Activated CD4-positive, alpha-beta T cell treated with anti-CD3 and anti-CD28 coated beads, Interleukin-2, amount 10 ng/mL, durations not matched to agents 7 days and 5 days (primary cell): ENCODE measurements at regions not wholly inside any gene's neighbourhood (a gene's known extent, or its start where the extent isn't known, plus 50 kb on each side); places are given as distances from the start of the nearest gene placed in this dataset.

Experiments
- CTCF ChIA-PET: fragments of 350-600 bp; sonication (Branson Sonifier 250); formaldehyde crosslinking; loops from one replicate; lab custom pipeline; 2021; ENCODE audit warnings: antibody characterized with exemption; lab: Charles Lee
- POLR2A ChIA-PET: fragments of 350-600 bp; sonication (Branson Sonifier 250); formaldehyde crosslinking; loops from one replicate; lab custom pipeline; 2021; ENCODE audit warnings: antibody characterized with exemption; lab: Charles Lee
- DNase-seq: peaks from one replicate; pipeline ENCODE4 v3.0.0-alpha.2; 2020
- H3K27ac Mint-ChIP-seq: one replicate; pipeline ENCODE4 v1.8.0; 2021; ENCODE audit warnings: mild to moderate bottlenecking, moderate library complexity, mixed read lengths
- H3K27me3 Mint-ChIP-seq: one replicate; pipeline ENCODE4 v1.8.0; 2021; ENCODE audit warnings: mixed read lengths
- H3K36me3 Mint-ChIP-seq: one replicate; pipeline ENCODE4 v1.8.0; 2021; ENCODE audit warnings: low read depth, mixed read lengths
- H3K4me1 Mint-ChIP-seq: one replicate; pipeline ENCODE4 v1.8.0; 2021; ENCODE audit warnings: mixed read lengths
- H3K4me3 Mint-ChIP-seq: one replicate; pipeline ENCODE4 v1.8.0; 2021; ENCODE audit warnings: mild to moderate bottlenecking, moderate library complexity, mixed read lengths
- H3K9me3 Mint-ChIP-seq: one replicate; pipeline ENCODE4 v1.8.0; 2021; ENCODE audit warnings: mixed read lengths

GRCh38 chr5:28499766-28500290 is 1461.4 kb upstream of the CDH9 start:
- ChIA-PET CTCF (no interaction called here), POLR2A (no interaction called here)
- no peaks in the 10 kb centered on the region for H3K4me1 Mint-ChIP-seq
- no peaks in the 10 kb centered on the region for H3K27me3 Mint-ChIP-seq
- no peaks in the 10 kb centered on the region for H3K36me3 Mint-ChIP-seq
- H3K4me3 Mint-ChIP-seq, result no peak overlapping the region
- DNase-seq, result no peak
- H3K9me3 Mint-ChIP-seq, result peaks cover 4% of the 10 kb centered on the region
- no peak overlapping the region for H3K27ac Mint-ChIP-seq

- H3K9me3 Mint-ChIP-seq, result peaks cover 10% of the 10 kb centered on the region
Observed at GRCh38 chr5:28495876-28496275, 1457.5 kb upstream of the CDH9 start.

DNA sequence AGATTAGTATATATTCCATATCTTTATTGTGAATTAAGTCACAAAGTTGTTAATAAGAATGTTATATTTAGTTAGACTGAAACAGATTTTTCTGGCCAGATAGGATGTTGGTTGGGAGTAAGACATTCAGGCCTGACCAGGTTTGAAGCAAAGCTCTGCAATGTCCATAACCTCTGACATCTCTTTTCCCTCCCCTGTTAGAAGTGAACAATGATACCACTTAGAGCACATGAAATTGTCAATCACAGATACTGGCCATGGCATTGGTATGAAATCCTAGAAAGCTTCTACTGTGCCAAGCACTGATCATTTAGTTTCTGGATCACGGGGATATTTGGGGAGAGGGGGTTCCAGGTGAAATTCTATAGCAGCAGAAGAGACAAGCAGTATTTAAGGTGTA is 1455.1 kb upstream of the CDH9 start:
- H3K4me1 Mint-ChIP-seq, result no peaks in the 10 kb centered on the region
- peaks cover 21% of the 10 kb centered on the region for H3K9me3 Mint-ChIP-seq
- DNase-seq, result no peak
- no peaks in the 10 kb centered on the region for H3K27me3 Mint-ChIP-seq
- H3K4me3 Mint-ChIP-seq, result no peak overlapping the region
- no peak overlapping the region for H3K27ac Mint-ChIP-seq
- POLR2A ChIA-PET, result no interaction called here
- no peaks in the 10 kb centered on the region for H3K36me3 Mint-ChIP-seq
- CTCF ChIA-PET, result no interaction called here

More at GRCh38 chr5:28495876-28496275, 1457.5 kb upstream of the CDH9 start:
- Mint-ChIP-seq H3K36me3 (no peaks in the 10 kb centered on the region), H3K4me1 (no peaks in the 10 kb centered on the region), H3K4me3 (no peak overlapping the region), H3K27me3 (no peaks in the 10 kb centered on the region), H3K27ac (no peak overlapping the region)
- ChIA-PET POLR2A (no interaction called here), CTCF (no interaction called here)
- no peak for DNase-seq

GRCh38 chr5:28488752-28489151 is 1450.4 kb upstream of the CDH9 start:
- POLR2A ChIA-PET, result no interaction called here
- Mint-ChIP-seq H3K36me3 (no peaks in the 10 kb centered on the region), H3K27me3 (no peaks in the 10 kb centered on the region), H3K4me3 (no peak overlapping the region), H3K9me3 (peaks cover 14% of the 10 kb centered on the region), H3K4me1 (no peaks in the 10 kb centered on the region), H3K27ac (no peak overlapping the region)
- DNase-seq, result no peak
- CTCF ChIA-PET, result no interaction called here

DNA sequence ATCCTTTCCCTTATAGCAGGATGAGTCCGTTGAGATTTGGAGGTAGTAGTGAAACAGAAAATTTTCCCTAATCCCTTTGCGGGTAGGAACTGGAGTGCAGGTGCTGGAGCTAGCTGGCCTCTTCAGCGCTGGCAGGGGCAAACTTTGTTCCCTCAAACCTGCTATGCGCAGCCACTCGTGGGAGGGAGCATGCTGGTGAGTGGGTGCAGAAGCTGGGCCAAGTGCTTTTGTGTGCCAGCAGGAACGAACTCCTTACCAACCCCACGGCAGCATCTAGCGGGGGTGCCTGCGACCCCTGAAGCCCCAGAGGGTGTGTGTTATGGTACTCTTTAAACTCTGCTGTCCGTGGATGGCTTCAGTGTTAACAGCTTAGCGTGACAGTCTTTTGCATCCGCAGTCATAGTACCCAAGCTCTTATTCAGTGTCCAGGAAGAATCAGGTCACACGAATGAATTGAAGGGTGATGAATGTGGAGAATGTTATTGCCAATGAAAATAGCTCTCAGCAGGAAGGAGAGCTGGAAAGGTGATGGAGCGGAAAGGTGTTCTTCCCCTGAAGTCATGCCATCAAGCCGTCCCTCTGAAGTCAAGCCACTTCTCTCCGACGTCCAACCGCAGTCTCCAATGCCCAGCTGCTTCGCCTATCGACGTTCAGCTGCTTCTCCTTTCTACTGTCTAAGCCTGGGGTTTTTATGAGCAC is 1445.1 kb upstream of the CDH9 start:
- no peaks in the 10 kb centered on the region for H3K36me3 Mint-ChIP-seq
- H3K27ac Mint-ChIP-seq, result no peak overlapping the region
- H3K27me3 Mint-ChIP-seq, result no peaks in the 10 kb centered on the region
- peaks cover 2% of the 10 kb centered on the region for H3K9me3 Mint-ChIP-seq
- H3K4me3 Mint-ChIP-seq, result no peak overlapping the region
- ChIA-PET POLR2A (no interaction called here), CTCF (no interaction called here)
- H3K4me1 Mint-ChIP-seq, result no peaks in the 10 kb centered on the region
- no peak for DNase-seq

DNA sequence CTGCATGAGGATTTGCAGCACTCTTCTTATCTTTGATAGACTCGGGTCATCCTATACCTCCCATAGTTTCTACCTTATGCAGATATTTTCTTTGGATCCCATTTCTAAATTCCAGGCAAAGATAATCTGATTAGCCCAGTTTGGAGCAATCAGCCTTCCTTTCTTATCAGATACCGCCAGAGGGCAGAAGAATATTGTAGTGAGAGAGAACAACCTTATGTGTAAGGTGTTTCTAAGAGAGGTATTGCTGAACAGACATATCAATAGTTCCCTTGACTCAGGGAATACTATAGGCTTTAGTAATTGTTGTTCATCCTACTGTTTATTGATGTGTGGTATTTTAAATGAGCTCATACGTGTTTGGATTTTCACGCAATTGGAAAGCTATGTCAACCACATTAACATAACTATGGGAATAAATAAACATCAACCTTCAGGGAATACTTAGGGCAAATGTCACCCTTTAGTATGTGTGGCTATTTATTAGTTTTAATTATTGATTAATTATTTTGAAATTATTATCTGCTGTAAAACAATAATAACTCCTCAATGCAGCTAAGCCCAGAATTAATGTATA is 1435.2 kb upstream of the CDH9 start:
- Mint-ChIP-seq H3K4me1 (no peaks in the 10 kb centered on the region), H3K9me3 (peaks cover 7% of the 10 kb centered on the region), H3K27me3 (no peaks in the 10 kb centered on the region), H3K36me3 (no peaks in the 10 kb centered on the region), H3K4me3 (no peak overlapping the region), H3K27ac (no peak overlapping the region)
- ChIA-PET CTCF (no interaction called here), POLR2A (no interaction called here)
- DNase-seq, result no peak

GRCh38 chr5:28468166-28468565 is 1429.8 kb upstream of the CDH9 start:
- peaks cover 13% of the 10 kb centered on the region for H3K9me3 Mint-ChIP-seq
- DNase-seq, result no peak
- no peaks in the 10 kb centered on the region for H3K27me3 Mint-ChIP-seq
- no peaks in the 10 kb centered on the region for H3K36me3 Mint-ChIP-seq
- H3K4me1 Mint-ChIP-seq, result no peaks in the 10 kb centered on the region
- no peak overlapping the region for H3K27ac Mint-ChIP-seq
- H3K4me3 Mint-ChIP-seq, result no peak overlapping the region
- ChIA-PET CTCF (no interaction called here), POLR2A (no interaction called here)

DNA sequence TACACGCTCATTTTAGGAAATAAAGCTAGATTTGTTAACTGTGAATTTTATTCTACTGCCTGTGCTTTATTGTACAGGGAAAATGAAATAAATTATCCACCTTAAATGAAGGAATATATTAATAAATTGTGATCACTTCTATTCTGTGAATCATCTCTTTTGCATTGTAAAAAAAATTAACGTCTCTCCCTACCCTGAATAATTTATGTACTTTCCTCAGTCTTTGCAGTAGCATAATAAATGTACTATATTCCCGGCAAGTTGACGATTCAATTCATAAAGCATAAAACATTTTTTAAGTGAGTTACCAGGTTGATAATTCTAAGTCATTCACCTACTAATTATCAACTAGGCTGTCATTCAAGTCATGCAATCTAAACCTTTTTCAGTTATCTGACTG is 1425.3 kb upstream of the CDH9 start:
- no peak overlapping the region for H3K27ac Mint-ChIP-seq
- DNase-seq, result no peak
- POLR2A ChIA-PET, result no interaction called here
- H3K4me1 Mint-ChIP-seq, result no peaks in the 10 kb centered on the region
- CTCF ChIA-PET, result no interaction called here
- H3K9me3 Mint-ChIP-seq, result peaks cover 17% of the 10 kb centered on the region
- no peak overlapping the region for H3K4me3 Mint-ChIP-seq
- H3K27me3 Mint-ChIP-seq, result no peaks in the 10 kb centered on the region
- no peaks in the 10 kb centered on the region for H3K36me3 Mint-ChIP-seq

GRCh38 chr5:28451483-28451882 is 1413.1 kb upstream of the CDH9 start:
- no peak for DNase-seq
- ChIA-PET POLR2A (no interaction called here), CTCF (no interaction called here)
- H3K9me3 Mint-ChIP-seq, result peaks cover 12% of the 10 kb centered on the region
- H3K36me3 Mint-ChIP-seq, result no peaks in the 10 kb centered on the region
- no peaks in the 10 kb centered on the region for H3K27me3 Mint-ChIP-seq
- H3K4me3 Mint-ChIP-seq, result no peak overlapping the region
- H3K27ac Mint-ChIP-seq, result no peak overlapping the region
- H3K4me1 Mint-ChIP-seq, result no peaks in the 10 kb centered on the region

GRCh38 chr5:28450997-28451396 is 1412.6 kb upstream of the CDH9 start:
- CTCF ChIA-PET, result no interaction called here
- Mint-ChIP-seq H3K4me1 (no peaks in the 10 kb centered on the region), H3K9me3 (peaks cover 12% of the 10 kb centered on the region), H3K27me3 (no peaks in the 10 kb centered on the region), H3K36me3 (no peaks in the 10 kb centered on the region), H3K4me3 (no peak overlapping the region), H3K27ac (no peak overlapping the region)
- POLR2A ChIA-PET, result no interaction called here
- DNase-seq, result no peak

- ChIA-PET CTCF (no interaction called here), POLR2A (no interaction called here)
- Mint-ChIP-seq H3K27ac (no peak overlapping the region), H3K36me3 (no peaks in the 10 kb centered on the region), H3K27me3 (no peaks in the 10 kb centered on the region), H3K9me3 (peaks cover 15% of the 10 kb centered on the region), H3K4me1 (no peaks in the 10 kb centered on the region), H3K4me3 (no peak overlapping the region)
- no peak for DNase-seq
Observed at GRCh38 chr5:28448791-28449190, 1410.4 kb upstream of the CDH9 start.

- no peak for DNase-seq
- POLR2A ChIA-PET, result no interaction called here
- no peaks in the 10 kb centered on the region for H3K27me3 Mint-ChIP-seq
- peaks cover 16% of the 10 kb centered on the region for H3K9me3 Mint-ChIP-seq
- H3K27ac Mint-ChIP-seq, result no peak overlapping the region
- no peaks in the 10 kb centered on the region for H3K4me1 Mint-ChIP-seq
- H3K36me3 Mint-ChIP-seq, result no peaks in the 10 kb centered on the region
- CTCF ChIA-PET, result no interaction called here
- H3K4me3 Mint-ChIP-seq, result no peak overlapping the region
Observed at GRCh38 chr5:28430565-28431178, 1392.3 kb upstream of the CDH9 start.

GRCh38 chr5:28421141-28421540 is 1382.8 kb upstream of the CDH9 start:
- no peak overlapping the region for H3K4me3 Mint-ChIP-seq
- H3K27me3 Mint-ChIP-seq, result no peaks in the 10 kb centered on the region
- DNase-seq, result no peak
- H3K4me1 Mint-ChIP-seq, result no peaks in the 10 kb centered on the region
- ChIA-PET POLR2A (no interaction called here), CTCF (no interaction called here)
- peaks cover 17% of the 10 kb centered on the region for H3K9me3 Mint-ChIP-seq
- H3K36me3 Mint-ChIP-seq, result no peaks in the 10 kb centered on the region
- H3K27ac Mint-ChIP-seq, result no peak overlapping the region
